ENCODE measurements at regions not wholly inside any gene's neighbourhood (a gene's known extent, or its start where the extent isn't known, plus 50 kb on each side); places are given as distances from the start of the nearest gene placed in this dataset.

DNA sequence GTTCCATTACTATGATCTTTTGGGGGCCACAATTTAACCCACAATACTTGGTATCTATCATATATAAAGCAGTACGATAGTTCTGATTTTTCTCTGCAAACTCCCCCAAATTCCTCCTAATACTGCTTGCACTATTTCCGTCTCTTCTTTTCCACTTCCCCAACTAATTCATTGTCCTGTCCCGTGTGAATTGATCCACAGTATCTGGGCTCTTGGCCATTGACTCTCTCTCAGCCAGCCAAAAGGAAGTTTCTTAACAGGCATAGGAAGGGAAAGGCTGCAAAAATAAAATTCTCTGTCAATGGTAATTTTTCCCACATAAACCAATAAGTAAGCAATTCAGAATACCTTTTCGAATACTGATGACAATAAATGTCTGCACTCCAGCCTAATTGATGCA is 91.7 kb upstream of the DSCAM start:
- TF ChIP-seq, protein P1, sequence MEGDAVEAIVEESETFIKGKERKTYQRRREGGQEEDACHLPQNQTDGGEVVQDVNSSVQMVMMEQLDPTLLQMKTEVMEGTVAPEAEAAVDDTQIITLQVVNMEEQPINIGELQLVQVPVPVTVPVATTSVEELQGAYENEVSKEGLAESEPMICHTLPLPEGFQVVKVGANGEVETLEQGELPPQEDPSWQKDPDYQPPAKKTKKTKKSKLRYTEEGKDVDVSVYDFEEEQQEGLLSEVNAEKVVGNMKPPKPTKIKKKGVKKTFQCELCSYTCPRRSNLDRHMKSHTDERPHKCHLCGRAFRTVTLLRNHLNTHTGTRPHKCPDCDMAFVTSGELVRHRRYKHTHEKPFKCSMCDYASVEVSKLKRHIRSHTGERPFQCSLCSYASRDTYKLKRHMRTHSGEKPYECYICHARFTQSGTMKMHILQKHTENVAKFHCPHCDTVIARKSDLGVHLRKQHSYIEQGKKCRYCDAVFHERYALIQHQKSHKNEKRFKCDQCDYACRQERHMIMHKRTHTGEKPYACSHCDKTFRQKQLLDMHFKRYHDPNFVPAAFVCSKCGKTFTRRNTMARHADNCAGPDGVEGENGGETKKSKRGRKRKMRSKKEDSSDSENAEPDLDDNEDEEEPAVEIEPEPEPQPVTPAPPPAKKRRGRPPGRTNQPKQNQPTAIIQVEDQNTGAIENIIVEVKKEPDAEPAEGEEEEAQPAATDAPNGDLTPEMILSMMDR (IDR thresholded peaks at IDR 0.05; ENCODE audit: low read depth, low read length), result no peak
- H3K4me3 ChIP-seq (ENCODE audit: low read depth, low read length), result no peak overlapping the region
- peaks cover 16% of the 10 kb centered on the region; the same call in 1 of the 2 replicates for H3K9me3 ChIP-seq (ENCODE audit: control insufficient read depth, insufficient read depth, low read length)
- H3K27ac ChIP-seq (ENCODE audit: low read depth, low read length), result no peak overlapping the region
- H3K27me3 ChIP-seq (ENCODE audit: control insufficient read depth, insufficient read depth, low read length), result no peaks in the 10 kb centered on the region
- POLR2A ChIA-PET, result no interaction called here
- no peak for DNase-seq (ENCODE audit: low read depth, low spot score)
- CTCF ChIA-PET, result no interaction called here

DNA sequence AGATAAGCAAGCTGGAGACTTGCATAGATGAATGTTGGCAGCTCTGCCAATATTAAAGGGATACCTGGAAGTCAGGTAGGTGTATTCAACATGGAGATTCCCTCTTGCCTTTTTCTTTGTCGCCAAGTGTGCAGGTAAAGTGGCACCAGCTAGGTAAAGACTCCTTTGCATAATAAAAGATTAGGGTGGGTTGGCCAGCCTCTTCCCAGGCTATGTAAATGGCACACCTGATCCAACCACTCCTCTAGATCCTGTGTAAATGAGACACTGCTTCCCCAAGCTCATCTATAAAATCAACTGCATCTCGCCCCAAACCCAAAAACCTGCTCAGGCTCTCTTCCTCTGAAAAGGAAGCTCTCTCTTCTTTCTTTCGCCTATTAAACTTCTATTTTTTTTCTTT is 100.8 kb upstream of the DSCAM start:
- DNase-seq (ENCODE audit: low read depth, low spot score), result no peak
- ChIA-PET POLR2A (no interaction called here), CTCF (no interaction called here)
- H3K27me3 ChIP-seq (ENCODE audit: control insufficient read depth, insufficient read depth, low read length), result no peaks in the 10 kb centered on the region
- TF ChIP-seq, protein P1 (IDR thresholded peaks at IDR 0.05; ENCODE audit: low read depth, low read length), result no peak
- no peak overlapping the region for H3K27ac ChIP-seq (ENCODE audit: low read depth, low read length)
- H3K4me3 ChIP-seq (ENCODE audit: low read depth, low read length), result no peak overlapping the region
- H3K9me3 ChIP-seq (ENCODE audit: control insufficient read depth, insufficient read depth, low read length), result no peaks in the 10 kb centered on the region; the same call in 1 of the 2 replicates

DNA sequence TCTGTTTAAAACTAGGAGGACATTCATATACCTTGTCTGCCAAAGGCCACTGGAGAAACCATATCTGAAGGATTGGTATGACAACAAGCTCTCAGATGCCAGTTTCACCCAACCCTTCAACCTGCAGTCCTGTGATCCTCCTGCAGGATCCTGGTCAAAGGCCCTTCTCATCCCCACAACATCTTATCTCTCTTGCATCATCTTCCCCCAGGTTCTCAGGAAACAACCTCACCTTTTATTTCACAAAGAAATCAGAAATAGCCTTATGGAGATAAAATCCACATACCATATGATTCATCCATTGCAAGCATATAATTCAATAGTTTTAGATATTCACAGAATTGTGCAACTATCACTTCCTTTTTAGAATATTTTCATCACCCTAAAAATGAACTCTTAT is 104.0 kb upstream of the DSCAM start:
- TF ChIP-seq, protein P1 (IDR thresholded peaks at IDR 0.05; ENCODE audit: low read depth, low read length), result no peak
- DNase-seq (ENCODE audit: low read depth, low spot score), result no peak
- Histone ChIP-seq H3K27ac (ENCODE audit: low read depth, low read length) (no peak overlapping the region), H3K27me3 (ENCODE audit: control insufficient read depth, insufficient read depth, low read length) (no peaks in the 10 kb centered on the region), H3K9me3 (ENCODE audit: control insufficient read depth, insufficient read depth, low read length) (no peaks in the 10 kb centered on the region; the same call in 1 of the 2 replicates), H3K4me3 (ENCODE audit: low read depth, low read length) (no peak overlapping the region)
- POLR2A ChIA-PET, result no interaction called here
- CTCF ChIA-PET, result no interaction called here

DNA sequence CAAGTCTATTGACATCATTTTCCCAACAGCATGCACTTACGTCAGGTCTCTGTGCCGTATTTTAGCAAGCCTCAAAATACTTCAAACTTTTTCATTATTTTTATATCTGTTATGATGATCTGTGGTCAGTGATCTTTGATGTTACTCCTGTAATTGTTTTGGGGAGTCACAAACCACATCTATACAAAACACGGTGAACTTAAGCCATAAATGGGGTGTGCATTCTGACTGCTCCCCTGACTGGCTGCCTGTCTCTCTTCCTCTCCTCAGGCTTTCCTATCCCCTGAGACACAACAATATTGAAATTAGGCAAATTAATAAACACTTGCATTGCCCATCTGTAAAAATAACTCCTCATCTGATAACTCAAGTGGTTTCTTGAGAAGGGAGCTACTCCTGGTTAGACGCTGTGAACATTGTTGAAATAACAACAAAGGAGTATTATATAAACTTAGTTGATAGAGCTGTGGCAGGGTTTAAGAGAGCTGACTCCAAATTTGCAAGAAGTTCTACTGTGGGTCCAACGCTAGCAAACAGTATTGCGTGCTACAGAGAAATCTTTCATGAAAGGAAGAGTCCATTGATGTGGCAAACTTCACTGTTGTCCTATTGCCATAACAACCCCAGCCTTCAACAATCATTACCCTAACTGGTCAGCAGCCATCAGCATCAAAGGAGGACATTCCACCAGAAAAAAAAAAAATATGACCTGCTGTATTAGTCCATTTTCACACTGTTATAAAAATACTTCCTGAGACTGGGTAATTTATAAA is 105.8 kb upstream of the DSCAM start:
- ChIA-PET CTCF (no interaction called here), POLR2A (no interaction called here)

GRCh38 chr21:40964691-40965090 is 117.7 kb upstream of the DSCAM start:
- ChIA-PET POLR2A (no interaction called here), CTCF (no interaction called here)
- Histone ChIP-seq H3K4me3 (ENCODE audit: low read depth, low read length) (no peak overlapping the region), H3K27ac (ENCODE audit: low read depth, low read length) (no peak overlapping the region), H3K27me3 (ENCODE audit: control insufficient read depth, insufficient read depth, low read length) (no peaks in the 10 kb centered on the region), H3K9me3 (ENCODE audit: control insufficient read depth, insufficient read depth, low read length) (peaks cover 20% of the 10 kb centered on the region; the same call in 1 of the 2 replicates)
- DNase-seq (ENCODE audit: low read depth, low spot score), result no peak
- TF ChIP-seq, protein P1 (IDR thresholded peaks at IDR 0.05; ENCODE audit: low read depth, low read length), result no peak

More for the DNA sequence above, 105.8 kb upstream of the DSCAM start:
- Histone ChIP-seq H3K27ac (ENCODE audit: low read depth, low read length) (no peak overlapping the region), H3K4me3 (ENCODE audit: low read depth, low read length) (no peak overlapping the region), H3K27me3 (ENCODE audit: control insufficient read depth, insufficient read depth, low read length) (no peaks in the 10 kb centered on the region), H3K9me3 (ENCODE audit: control insufficient read depth, insufficient read depth, low read length) (no peaks in the 10 kb centered on the region; the same call in 1 of the 2 replicates)
- DNase-seq (ENCODE audit: low read depth, low spot score), result no peak
- TF ChIP-seq, protein P1 (IDR thresholded peaks at IDR 0.05; ENCODE audit: low read depth, low read length), result no peak
